ENCODE measurements at regions not wholly inside any gene's neighbourhood (a gene's known extent, or its start where the extent isn't known, plus 50 kb on each side); places are given as distances from the start of the nearest gene placed in this dataset.

DNA sequence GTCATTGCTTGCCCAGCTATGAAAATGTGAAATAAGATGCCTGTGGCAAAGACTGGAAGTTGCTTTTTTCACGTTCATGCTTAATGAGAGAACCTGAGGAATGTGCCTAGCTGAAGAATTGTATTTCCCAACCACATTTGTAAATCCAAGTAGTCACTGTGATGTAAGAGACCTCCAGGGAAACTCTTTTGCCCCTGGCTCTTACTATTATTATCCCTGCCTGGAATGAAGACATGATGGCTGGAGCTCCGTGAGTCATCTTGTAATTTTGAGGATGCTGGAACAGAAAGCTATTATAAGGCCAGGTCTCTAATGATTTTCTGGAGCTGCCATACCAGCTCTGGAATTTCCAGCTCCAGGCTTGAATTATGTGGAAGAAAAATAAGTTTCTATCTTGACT lies 894.3 kb downstream of the DIAPH3 start:
- DNase-seq (ENCODE audit: extremely low read depth, insufficient read length), result no peak
- Histone ChIP-seq H3K4me3 (replicated peaks; ENCODE audit: low read depth, low read length) (no peak overlapping the region), H3K36me3 (ENCODE audit: control insufficient read depth, insufficient read depth, low read length) (no peaks in the 10 kb centered on the region), H3K27me3 (replicated peaks; ENCODE audit: control insufficient read depth, insufficient read depth, low read length) (no peaks in the 10 kb centered on the region)
- TF ChIP-seq, protein P1, sequence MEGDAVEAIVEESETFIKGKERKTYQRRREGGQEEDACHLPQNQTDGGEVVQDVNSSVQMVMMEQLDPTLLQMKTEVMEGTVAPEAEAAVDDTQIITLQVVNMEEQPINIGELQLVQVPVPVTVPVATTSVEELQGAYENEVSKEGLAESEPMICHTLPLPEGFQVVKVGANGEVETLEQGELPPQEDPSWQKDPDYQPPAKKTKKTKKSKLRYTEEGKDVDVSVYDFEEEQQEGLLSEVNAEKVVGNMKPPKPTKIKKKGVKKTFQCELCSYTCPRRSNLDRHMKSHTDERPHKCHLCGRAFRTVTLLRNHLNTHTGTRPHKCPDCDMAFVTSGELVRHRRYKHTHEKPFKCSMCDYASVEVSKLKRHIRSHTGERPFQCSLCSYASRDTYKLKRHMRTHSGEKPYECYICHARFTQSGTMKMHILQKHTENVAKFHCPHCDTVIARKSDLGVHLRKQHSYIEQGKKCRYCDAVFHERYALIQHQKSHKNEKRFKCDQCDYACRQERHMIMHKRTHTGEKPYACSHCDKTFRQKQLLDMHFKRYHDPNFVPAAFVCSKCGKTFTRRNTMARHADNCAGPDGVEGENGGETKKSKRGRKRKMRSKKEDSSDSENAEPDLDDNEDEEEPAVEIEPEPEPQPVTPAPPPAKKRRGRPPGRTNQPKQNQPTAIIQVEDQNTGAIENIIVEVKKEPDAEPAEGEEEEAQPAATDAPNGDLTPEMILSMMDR (IDR thresholded peaks at IDR 0.05; ENCODE audit: insufficient read depth, low read length, poor library complexity, severe bottlenecking), result no peak

DNA sequence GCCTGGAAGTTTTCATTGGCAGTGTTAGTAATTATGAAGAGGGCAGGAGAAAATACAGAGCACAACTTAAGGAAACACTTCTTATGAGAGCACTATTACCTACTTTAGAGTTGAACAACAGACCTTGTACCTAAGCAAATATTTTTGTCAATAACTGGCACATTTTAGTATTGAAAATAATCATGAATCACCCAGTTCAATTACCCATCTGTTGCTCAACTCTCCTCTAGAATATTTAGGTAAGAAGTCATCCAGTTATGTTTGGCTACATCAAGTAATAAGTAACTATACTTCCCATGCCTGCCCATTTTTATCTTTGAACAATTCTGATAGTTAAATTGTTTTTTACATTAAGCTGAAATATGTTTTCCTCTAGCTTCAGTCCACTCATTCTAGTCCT lies 893.4 kb downstream of the DIAPH3 start:
- H3K36me3 ChIP-seq (ENCODE audit: control insufficient read depth, insufficient read depth, low read length), result no peaks in the 10 kb centered on the region
- no peak overlapping the region for H3K4me3 ChIP-seq (replicated peaks; ENCODE audit: low read depth, low read length)
- TF ChIP-seq, protein P1 (IDR thresholded peaks at IDR 0.05; ENCODE audit: insufficient read depth, low read length, poor library complexity, severe bottlenecking), result no peak
- no peak for DNase-seq (ENCODE audit: extremely low read depth, insufficient read length)
- H3K27me3 ChIP-seq (replicated peaks; ENCODE audit: control insufficient read depth, insufficient read depth, low read length), result no peaks in the 10 kb centered on the region

DNA sequence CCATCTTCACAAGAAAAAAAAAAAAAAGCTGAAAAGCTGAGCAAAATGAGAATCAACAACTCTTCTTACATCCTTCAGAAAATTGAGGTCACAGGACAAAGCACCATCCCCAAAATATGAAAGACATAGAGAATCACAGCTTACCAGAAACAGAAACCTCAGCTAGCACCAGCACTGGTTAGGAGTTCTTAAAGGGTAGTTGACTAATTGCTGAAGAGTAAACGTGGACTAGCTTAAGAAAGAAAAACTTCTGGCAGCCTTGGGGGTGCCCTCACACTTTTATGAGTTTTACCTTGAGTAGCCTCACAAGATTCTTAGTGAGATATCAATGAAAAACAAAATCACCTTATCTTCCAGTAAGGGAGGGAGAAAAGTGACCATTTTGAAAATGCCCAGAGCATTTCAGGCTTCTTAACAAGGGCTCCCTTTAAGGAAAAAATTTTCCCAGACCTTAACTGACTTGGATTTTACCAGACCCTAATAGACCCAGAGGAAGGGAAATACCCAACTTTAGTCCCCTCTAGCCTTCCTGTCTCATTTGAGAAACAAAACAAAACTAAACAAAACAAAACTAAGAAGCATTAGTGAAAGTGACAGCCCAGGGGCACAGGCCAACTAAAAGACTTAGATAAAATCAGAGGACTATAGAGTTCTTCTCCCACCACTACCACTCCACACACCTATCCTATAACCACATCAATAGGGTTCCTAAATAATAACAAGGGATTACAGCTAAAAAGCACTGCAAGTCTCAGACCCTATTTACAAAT lies 888.6 kb downstream of the DIAPH3 start:
- no peak for DNase-seq (ENCODE audit: extremely low read depth, insufficient read length)
- Histone ChIP-seq H3K4me3 (replicated peaks; ENCODE audit: low read depth, low read length) (no peak overlapping the region), H3K27me3 (replicated peaks; ENCODE audit: control insufficient read depth, insufficient read depth, low read length) (no peaks in the 10 kb centered on the region), H3K36me3 (ENCODE audit: control insufficient read depth, insufficient read depth, low read length) (no peaks in the 10 kb centered on the region)
- TF ChIP-seq, protein P1 (IDR thresholded peaks at IDR 0.05; ENCODE audit: insufficient read depth, low read length, poor library complexity, severe bottlenecking), result no peak

DNA sequence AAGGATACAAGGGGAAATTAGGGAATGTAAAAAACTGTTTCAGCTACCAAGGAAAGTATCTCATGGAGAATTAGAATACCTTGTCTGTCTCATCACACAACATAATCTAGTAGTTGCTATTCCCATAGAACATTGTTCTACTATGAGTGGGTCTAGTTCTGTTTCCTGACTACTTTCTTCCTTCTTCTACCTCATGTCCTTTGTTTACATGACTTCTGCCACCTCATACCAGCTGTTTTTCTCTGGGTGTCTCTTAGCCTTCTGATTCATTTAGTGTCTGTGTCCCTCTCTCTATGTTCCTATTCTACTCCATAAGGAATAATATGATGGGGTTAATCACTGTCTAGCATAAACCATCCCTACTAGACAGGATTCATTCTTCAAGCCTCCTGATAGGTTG lies 887.3 kb downstream of the DIAPH3 start:
- Histone ChIP-seq H3K27me3 (replicated peaks; ENCODE audit: control insufficient read depth, insufficient read depth, low read length) (no peaks in the 10 kb centered on the region), H3K36me3 (ENCODE audit: control insufficient read depth, insufficient read depth, low read length) (no peaks in the 10 kb centered on the region), H3K4me3 (replicated peaks; ENCODE audit: low read depth, low read length) (no peak overlapping the region)
- no peak for DNase-seq (ENCODE audit: extremely low read depth, insufficient read length)
- TF ChIP-seq, protein P1 (IDR thresholded peaks at IDR 0.05; ENCODE audit: insufficient read depth, low read length, poor library complexity, severe bottlenecking), result no peak

DNA sequence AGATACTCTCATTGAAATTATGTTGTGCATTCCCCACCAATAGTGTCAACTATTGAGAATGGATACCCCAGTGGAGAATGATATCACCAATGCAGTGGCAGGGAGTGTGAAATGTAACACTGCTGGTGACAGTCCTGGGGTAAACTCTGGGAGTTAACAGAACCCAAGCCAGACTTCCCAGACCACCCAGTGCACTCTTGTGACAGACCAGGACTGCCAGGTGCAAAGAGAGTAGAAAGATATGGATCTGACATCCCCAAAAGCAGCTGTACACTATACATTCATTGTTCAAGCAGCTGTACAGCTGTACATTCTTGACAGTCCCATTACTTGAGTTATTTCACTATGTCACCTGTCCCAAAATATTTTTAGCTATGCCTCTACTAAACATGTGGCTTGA lies 886.6 kb downstream of the DIAPH3 start:
- TF ChIP-seq, protein P1 (IDR thresholded peaks at IDR 0.05; ENCODE audit: insufficient read depth, low read length, poor library complexity, severe bottlenecking), result no peak
- Histone ChIP-seq H3K36me3 (ENCODE audit: control insufficient read depth, insufficient read depth, low read length) (no peaks in the 10 kb centered on the region), H3K4me3 (replicated peaks; ENCODE audit: low read depth, low read length) (no peak overlapping the region), H3K27me3 (replicated peaks; ENCODE audit: control insufficient read depth, insufficient read depth, low read length) (no peaks in the 10 kb centered on the region)
- no peak for DNase-seq (ENCODE audit: extremely low read depth, insufficient read length)

DNA sequence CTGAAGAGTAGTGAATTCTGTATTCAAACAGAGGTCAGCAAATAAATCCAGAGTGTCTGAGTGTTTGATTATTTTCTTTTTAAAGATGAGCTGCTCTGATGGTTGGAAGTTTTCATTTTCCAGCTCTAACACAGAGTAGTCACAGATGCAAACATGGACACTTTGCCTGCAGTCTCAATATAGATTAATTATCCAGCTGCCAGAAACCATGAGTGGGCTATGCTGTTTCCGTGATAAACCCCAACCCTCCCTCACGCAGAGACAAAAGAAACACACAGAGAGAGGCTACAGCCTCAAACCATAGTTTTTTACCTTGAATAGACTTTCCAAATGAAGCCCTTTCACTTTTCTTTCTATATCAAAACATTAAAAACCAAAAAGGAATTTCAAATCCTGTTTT lies 884.7 kb downstream of the DIAPH3 start:
- Histone ChIP-seq H3K27me3 (replicated peaks; ENCODE audit: control insufficient read depth, insufficient read depth, low read length) (no peaks in the 10 kb centered on the region), H3K36me3 (ENCODE audit: control insufficient read depth, insufficient read depth, low read length) (no peaks in the 10 kb centered on the region), H3K4me3 (replicated peaks; ENCODE audit: low read depth, low read length) (no peak overlapping the region)
- TF ChIP-seq, protein P1 (IDR thresholded peaks at IDR 0.05; ENCODE audit: insufficient read depth, low read length, poor library complexity, severe bottlenecking), result no peak
- no peak for DNase-seq (ENCODE audit: extremely low read depth, insufficient read length)

Data from GM06990 (cell line).